HL-60 (cell line): ENCODE measurements at regions not wholly inside any gene's neighbourhood (a gene's known extent, or its start where the extent isn't known, plus 50 kb on each side); places are given as distances from the start of the nearest gene placed in this dataset.

Experiments
- TF ChIP-seq, protein P1 (sequence below): IDR thresholded peaks from one replicate; pipeline ENCODE4 v1.5.1; 2011; ENCODE audit warnings: low read length, control low read depth, inconsistent platforms; ENCODE audit not compliant: insufficient read depth
- TF ChIP-seq, protein P2 (sequence below): IDR thresholded peaks from 2 replicates; pipeline ENCODE4 v1.6.1; 2012; ENCODE audit warnings: low read depth; ENCODE audit not compliant: insufficient replicate concordance

DNA sequence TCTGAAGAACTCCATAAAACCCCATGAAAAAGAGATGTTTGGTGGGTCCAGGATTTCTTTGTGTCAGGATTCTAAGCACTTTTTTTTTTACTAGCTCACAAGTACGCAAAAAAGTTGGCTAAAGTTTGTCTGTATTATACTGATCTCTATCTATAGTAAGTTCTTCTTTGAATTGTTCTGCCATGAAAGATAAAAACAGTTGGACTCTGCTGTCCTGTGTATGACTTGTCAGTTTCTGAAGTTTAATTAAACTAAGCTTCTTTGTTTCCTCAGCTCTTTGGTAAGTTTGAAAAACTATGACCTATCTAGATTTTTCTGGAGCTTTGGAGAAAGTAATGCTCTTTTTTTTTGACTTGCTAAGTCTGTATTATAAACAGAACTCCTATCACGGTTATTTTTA lies 812.2 kb upstream of the LUZP2 start:
- TF ChIP-seq, protein P1, sequence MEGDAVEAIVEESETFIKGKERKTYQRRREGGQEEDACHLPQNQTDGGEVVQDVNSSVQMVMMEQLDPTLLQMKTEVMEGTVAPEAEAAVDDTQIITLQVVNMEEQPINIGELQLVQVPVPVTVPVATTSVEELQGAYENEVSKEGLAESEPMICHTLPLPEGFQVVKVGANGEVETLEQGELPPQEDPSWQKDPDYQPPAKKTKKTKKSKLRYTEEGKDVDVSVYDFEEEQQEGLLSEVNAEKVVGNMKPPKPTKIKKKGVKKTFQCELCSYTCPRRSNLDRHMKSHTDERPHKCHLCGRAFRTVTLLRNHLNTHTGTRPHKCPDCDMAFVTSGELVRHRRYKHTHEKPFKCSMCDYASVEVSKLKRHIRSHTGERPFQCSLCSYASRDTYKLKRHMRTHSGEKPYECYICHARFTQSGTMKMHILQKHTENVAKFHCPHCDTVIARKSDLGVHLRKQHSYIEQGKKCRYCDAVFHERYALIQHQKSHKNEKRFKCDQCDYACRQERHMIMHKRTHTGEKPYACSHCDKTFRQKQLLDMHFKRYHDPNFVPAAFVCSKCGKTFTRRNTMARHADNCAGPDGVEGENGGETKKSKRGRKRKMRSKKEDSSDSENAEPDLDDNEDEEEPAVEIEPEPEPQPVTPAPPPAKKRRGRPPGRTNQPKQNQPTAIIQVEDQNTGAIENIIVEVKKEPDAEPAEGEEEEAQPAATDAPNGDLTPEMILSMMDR, result no peak
- TF ChIP-seq, protein P2, sequence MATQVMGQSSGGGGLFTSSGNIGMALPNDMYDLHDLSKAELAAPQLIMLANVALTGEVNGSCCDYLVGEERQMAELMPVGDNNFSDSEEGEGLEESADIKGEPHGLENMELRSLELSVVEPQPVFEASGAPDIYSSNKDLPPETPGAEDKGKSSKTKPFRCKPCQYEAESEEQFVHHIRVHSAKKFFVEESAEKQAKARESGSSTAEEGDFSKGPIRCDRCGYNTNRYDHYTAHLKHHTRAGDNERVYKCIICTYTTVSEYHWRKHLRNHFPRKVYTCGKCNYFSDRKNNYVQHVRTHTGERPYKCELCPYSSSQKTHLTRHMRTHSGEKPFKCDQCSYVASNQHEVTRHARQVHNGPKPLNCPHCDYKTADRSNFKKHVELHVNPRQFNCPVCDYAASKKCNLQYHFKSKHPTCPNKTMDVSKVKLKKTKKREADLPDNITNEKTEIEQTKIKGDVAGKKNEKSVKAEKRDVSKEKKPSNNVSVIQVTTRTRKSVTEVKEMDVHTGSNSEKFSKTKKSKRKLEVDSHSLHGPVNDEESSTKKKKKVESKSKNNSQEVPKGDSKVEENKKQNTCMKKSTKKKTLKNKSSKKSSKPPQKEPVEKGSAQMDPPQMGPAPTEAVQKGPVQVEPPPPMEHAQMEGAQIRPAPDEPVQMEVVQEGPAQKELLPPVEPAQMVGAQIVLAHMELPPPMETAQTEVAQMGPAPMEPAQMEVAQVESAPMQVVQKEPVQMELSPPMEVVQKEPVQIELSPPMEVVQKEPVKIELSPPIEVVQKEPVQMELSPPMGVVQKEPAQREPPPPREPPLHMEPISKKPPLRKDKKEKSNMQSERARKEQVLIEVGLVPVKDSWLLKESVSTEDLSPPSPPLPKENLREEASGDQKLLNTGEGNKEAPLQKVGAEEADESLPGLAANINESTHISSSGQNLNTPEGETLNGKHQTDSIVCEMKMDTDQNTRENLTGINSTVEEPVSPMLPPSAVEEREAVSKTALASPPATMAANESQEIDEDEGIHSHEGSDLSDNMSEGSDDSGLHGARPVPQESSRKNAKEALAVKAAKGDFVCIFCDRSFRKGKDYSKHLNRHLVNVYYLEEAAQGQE, result no peak
